ENCODE measurements at regions not wholly inside any gene's neighbourhood (a gene's known extent, or its start where the extent isn't known, plus 50 kb on each side); places are given as distances from the start of the nearest gene placed in this dataset.
"Not testable (repeated sequence)": the region's sequence is repeated elsewhere in the genome, so short reads cannot be mapped to it uniquely, and the experiment has no call there.

DNA sequence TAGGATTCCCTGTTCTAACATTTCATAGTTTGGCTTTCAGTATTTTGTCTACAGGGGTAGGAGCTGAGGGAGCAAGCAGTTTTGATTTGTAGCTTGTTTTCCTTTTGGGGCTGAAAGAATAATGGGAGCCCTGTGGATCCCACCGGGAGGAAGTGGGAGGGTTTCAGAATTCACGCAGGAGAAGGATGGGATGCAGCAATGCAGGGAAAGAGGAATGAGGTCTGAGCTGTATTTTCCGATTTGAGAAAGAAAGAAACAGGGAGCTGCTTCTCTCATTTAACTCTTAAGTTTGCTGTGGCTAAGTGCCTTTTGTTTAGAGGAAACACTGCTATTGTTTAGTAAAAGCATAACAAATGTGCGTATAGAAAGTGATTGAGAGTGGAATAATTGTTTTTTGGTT lies 141.0 kb downstream of the ADCYAP1 start:
- peak; percentile 20 for DNase-seq

DNA sequence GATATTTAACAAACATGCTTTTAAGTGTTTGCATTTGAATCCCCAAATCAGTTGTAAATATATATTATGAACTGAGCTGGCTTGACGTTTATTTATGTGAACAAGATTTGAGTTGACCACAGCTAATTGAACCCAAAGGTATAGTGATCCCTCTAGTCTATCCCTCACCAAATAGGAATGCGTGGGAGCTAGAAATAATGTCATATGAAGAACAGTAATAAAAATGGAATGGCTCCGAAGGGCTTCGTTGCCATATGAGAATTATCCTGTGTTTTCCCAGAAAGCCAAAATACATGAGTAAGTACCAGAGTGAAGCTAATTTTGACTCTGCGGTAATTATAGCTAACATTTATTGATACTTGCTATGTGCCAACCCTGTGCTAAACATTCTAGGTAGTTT lies 142.7 kb downstream of the ADCYAP1 start:
- no peak for DNase-seq

GRCh38 chr18:1048032-1048431 lies 143.4 kb downstream of the ADCYAP1 start:
- no peak for DNase-seq

DNA sequence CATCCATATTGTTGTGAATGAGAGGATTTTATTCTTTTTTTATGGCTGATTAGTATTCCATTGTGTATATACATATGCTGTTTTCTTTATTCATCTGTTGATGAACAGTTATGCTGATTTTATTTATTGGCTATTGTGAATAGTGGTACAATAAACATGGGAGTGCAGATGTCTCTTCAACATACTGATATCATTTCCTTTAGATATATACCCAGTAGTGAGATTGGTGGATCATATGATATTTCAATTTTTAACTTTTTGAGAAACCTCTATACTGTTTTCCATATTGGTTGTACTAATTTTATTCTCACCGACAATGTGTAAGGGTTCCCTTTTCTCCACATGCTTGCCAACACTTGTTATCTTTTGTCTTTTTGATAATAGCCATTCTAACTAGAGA lies 144.5 kb downstream of the ADCYAP1 start:
- no peak for DNase-seq

- DNase-seq, result no peak
These were observed 145.5 kb downstream of the ADCYAP1 start for GRCh38 chr18:1050012-1050657.

- no peak for DNase-seq
These were observed 147.6 kb downstream of the ADCYAP1 start for GRCh38 chr18:1052301-1052700.

GRCh38 chr18:1053331-1054315 lies 149.0 kb downstream of the ADCYAP1 start:
- peak; percentile 6 for DNase-seq

- no peak for DNase-seq
These were observed 151.7 kb downstream of the ADCYAP1 start for GRCh38 chr18:1056404-1056803.

DNA sequence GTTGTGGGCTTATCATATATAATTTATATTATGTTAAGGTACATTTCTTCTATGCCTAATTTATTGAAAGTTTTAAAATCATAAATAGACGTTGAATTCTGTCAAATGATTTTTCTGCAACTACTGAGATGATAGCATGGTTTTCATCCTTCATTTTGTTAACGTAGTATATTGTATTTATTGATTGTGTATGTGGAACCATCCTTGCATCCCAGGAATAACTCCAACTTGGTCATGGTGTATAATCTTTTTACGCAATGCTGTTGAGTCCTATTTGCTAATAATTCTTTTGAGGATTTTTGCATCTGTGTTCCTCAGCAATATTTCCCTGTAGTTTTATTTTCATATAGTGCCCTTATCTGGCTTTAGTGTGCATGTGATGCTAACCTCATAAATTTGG lies 152.7 kb downstream of the ADCYAP1 start:
- no peak for DNase-seq

GRCh38 chr18:1062588-1062987 lies 157.9 kb downstream of the ADCYAP1 start:
- DNase-seq, result no peak

DNA sequence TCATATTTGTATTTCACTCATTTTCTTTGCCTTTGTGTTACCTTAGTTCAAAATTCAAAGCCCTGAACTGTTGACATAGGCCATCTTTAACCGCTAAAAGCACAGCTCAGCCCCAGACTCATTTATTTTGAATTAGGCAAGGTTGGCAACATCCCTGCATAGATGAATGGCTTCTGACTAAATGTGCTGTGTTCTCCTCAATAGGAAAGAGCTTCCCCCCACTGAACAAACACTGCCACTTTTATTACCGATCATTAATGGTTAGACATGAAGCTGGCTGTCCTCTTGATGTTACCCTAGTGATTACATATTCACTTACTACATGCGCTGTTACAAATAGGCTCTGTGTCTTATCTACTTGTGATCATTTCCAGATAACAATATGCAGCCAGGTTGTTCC lies 170.7 kb downstream of the ADCYAP1 start:
- no peak for DNase-seq

GRCh38 chr18:1075876-1076275 lies 171.2 kb downstream of the ADCYAP1 start:
- no peak for DNase-seq

- DNase-seq, result no peak
These were observed 173.6 kb downstream of the ADCYAP1 start for GRCh38 chr18:1078301-1078700.

DNA sequence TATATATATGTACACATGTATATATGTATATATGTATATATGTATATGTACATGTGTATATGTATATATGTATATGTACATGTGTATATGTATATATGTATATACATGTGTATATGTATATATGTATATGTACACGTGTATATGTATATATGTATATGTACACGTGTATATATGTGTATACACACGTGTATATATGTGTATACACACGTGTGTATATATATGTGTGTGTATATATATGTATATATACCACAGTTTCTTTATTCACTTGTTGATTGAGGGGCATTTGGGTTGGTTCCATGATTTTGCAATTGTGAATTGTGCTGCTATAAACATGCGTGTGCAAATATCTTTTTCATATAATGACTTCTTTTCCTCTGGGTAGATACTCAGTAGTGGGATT lies 179.0 kb downstream of the ADCYAP1 start:
- DNase-seq, result not testable (repeated sequence)

- no peak for DNase-seq
These were observed 186.1 kb downstream of the ADCYAP1 start for GRCh38 chr18:1090758-1091157.

GRCh38 chr18:1092228-1092627 lies 187.6 kb downstream of the ADCYAP1 start:
- peak; percentile 7 for DNase-seq

DNA sequence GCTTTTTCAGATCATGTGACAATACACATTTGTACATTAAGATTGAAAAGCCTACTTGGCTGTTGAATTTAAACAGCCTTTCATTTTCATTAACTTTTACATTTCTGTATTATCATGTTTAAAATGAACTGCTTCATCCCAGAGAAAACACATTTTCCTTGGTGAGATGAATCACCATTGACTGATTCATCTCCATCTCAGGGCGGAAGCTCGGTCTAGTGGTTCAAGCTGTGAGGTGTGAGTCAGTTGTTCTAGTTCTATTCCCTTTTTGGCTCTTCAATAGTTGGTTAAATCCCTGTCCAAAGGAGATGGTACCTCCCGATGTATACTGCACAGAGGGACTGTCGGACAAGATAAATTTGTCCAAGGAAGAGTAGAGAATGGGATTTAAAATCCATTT lies 189.7 kb downstream of the ADCYAP1 start:
- no peak for DNase-seq

DNA sequence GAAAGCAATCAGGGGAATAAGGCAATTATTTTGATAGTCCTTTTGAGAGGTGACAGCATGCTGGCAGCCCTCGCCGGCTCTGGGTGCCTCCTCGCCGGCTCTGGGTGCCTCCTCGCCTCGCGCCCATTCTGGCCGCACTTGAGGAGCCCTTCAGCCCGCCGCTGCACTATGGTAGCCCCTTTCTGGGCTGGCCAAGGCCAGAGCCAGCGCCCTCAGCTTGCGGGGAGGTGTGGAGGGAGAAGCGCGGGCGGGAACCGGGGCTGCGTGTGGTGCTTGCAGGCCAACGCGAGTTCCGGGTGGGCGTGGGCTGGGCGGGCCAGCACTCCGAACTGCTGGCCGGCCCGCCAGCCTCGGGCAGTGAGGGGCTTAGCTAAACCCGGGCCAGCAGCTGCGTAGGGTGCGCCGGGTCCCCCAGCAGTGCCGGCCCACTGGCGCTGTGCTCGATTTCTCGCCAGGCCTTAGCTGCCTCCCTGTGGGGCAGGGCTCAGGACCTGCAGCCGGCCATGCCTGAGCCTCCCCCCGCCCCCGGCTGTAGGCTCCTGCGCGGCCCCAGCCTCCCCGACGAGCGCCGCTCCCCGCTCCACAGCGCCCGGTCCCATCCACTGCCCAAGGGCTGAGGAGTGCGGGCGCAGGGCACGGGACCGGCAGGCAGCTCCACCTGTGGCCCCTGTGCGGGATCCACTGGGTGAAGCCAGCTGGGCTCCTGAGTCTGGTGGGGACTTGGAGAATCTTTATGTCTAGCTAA lies 193.5 kb downstream of the ADCYAP1 start:
- DNase-seq, result not testable (repeated sequence)

DNA sequence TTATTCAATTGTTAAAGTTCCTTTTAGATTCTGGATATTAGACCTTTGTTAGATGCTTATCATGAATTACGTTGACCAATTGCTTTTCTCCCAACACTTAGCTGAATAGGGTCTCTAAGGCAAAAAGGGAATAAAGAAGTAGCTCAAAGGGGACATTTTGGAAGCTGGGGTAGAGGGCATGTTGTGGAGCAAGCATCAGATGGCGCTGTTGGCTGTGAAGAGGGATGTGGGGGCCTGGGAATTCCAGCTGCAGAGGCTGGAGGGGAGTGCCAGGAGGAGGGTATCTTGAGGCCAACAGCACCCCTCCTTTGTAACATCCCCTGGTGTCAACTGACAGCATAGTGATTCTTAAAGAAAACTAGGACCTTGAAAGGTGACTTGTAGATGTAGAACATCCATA lies 198.2 kb downstream of the ADCYAP1 start:
- no peak for DNase-seq

DNA sequence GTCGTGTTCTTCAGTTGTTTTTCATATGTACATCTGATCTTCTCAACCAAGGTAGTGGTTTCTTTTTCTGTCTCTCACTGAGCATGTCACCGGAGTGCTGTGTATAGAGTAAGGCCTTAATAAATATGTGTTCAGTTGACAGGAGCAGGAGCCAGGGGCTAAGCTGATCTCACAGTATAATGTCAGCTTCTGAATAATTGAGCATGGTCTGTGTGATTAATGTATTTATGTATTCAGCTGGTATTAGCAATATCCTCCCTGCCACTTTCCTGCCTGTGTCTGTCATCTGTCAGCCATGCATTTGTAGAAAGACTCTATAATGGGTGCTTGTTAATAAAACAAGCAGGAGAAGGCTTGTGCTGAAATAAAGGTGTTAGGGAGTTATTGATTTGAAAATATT lies 198.9 kb downstream of the ADCYAP1 start:
- peak; percentile 3 for DNase-seq

DNA sequence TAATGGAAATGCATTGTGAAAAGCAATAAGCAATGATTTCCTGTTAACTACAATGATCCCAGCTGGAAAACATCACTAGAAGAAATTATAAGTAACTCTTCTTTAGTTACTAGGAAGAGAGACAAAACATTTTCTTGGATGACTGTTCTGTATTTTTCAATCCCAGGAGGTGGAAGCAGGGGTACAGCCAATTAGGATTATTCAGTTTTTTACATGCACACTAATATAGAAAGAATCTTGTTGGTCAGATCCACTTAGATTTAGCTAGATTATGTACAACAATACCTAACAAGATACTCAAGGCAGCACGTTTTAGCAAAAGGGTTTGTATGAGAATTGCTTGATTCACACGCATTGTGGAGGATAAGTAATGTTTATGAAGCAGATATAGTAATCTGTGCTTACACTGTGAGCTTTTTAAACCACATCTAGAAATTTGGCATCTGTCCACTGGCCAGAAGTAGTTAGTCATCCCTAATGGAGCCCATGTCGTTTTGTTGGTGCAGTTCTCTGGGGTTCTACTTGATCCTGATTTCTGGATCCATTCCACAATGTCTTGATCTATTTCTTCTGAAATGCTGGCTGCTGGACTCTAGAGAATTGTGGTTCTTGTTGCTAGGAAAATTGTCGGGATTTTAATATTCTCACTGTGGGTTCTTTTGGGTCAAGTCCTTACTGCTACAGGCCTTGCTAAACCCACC lies 199.7 kb downstream of the ADCYAP1 start:
- DNase-seq, result peak; percentile 60

- no peak for DNase-seq
These were observed 219.8 kb downstream of the ADCYAP1 start for GRCh38 chr18:1124495-1124894.

DNA sequence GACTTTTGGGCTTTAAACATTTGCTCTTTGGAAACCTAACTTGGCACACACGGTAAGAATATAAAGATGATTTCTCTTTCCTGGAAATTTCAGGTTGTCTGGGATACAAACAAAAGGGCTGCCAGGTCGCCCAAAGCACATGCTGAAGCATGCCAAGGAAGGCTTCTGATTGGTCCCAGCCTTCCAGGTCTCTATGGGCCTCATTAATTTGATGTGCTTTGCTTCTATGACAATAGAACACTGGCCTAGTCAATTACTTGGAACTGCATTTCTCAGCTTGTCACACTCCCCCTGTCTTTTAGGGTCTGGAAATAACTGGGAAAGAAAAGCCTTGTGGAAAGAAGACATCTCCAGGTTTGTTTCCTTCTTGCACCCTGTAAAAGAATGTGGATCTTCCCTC lies 228.9 kb downstream of the ADCYAP1 start:
- peak; percentile 14 for DNase-seq
